ENCODE measurements at regions not wholly inside any gene's neighbourhood (a gene's known extent, or its start where the extent isn't known, plus 50 kb on each side); places are given as distances from the start of the nearest gene placed in this dataset.

GRCh38 chr11:38950867-38951266, 2352.8 kb upstream of the RAG2 start:
- Mint-ChIP-seq H3K4me3 (no peak overlapping the region), H3K36me3 (no peaks in the 10 kb centered on the region), H3K27ac (no peak overlapping the region), H3K9me3 (no peaks in the 10 kb centered on the region), H3K4me1 (ENCODE audit: unreplicated experiment) (peaks cover 4% of the 10 kb centered on the region), H3K27me3 (no peaks in the 10 kb centered on the region)
- DNase-seq (ENCODE audit: extremely low spot score, unreplicated experiment), result no peak
- TF ChIP-seq CTCF (conservative IDR thresholded peaks at IDR 0.05), result no peak

GRCh38 chr11:38948392-38948791, 2350.4 kb upstream of the RAG2 start:
- Mint-ChIP-seq H3K9me3 (no peaks in the 10 kb centered on the region), H3K4me1 (ENCODE audit: unreplicated experiment) (peaks cover 4% of the 10 kb centered on the region), H3K4me3 (no peak overlapping the region), H3K27ac (no peak overlapping the region), H3K27me3 (no peaks in the 10 kb centered on the region), H3K36me3 (no peaks in the 10 kb centered on the region)
- no peak for TF ChIP-seq CTCF (conservative IDR thresholded peaks at IDR 0.05)
- no peak for DNase-seq (ENCODE audit: extremely low spot score, unreplicated experiment)

GRCh38 chr11:38937709-38938108, 2339.7 kb upstream of the RAG2 start:
- no peak for TF ChIP-seq CTCF (conservative IDR thresholded peaks at IDR 0.05)
- DNase-seq (ENCODE audit: extremely low spot score, unreplicated experiment), result no peak

GRCh38 chr11:38935941-38936340, 2337.9 kb upstream of the RAG2 start:
- DNase-seq (ENCODE audit: extremely low spot score, unreplicated experiment), result no peak
- no peaks in the 10 kb centered on the region for H3K27me3 Mint-ChIP-seq
- no peak overlapping the region for H3K4me3 Mint-ChIP-seq
- H3K27ac Mint-ChIP-seq, result no peak overlapping the region
- H3K9me3 Mint-ChIP-seq, result peaks cover 5% of the 10 kb centered on the region
- H3K36me3 Mint-ChIP-seq, result no peaks in the 10 kb centered on the region
- no peak for TF ChIP-seq CTCF (conservative IDR thresholded peaks at IDR 0.05)
- no peaks in the 10 kb centered on the region for H3K4me1 Mint-ChIP-seq (ENCODE audit: unreplicated experiment)

More at GRCh38 chr11:38937709-38938108, 2339.7 kb upstream of the RAG2 start:
- no peaks in the 10 kb centered on the region for H3K27me3 Mint-ChIP-seq
- no peaks in the 10 kb centered on the region for H3K4me1 Mint-ChIP-seq (ENCODE audit: unreplicated experiment)
- no peaks in the 10 kb centered on the region for H3K36me3 Mint-ChIP-seq
- H3K9me3 Mint-ChIP-seq, result no peaks in the 10 kb centered on the region
- H3K4me3 Mint-ChIP-seq, result no peak overlapping the region
- no peak overlapping the region for H3K27ac Mint-ChIP-seq

- H3K27ac Mint-ChIP-seq, result no peak overlapping the region
These were observed 2330.0 kb upstream of the RAG2 start for GRCh38 chr11:38927993-38928392.

More at GRCh38 chr11:38927993-38928392, 2330.0 kb upstream of the RAG2 start:
- DNase-seq (ENCODE audit: extremely low spot score, unreplicated experiment), result no peak
- Mint-ChIP-seq H3K4me1 (ENCODE audit: unreplicated experiment) (peaks cover 4% of the 10 kb centered on the region), H3K9me3 (peaks cover 7% of the 10 kb centered on the region), H3K36me3 (no peaks in the 10 kb centered on the region), H3K27me3 (no peaks in the 10 kb centered on the region), H3K4me3 (no peak overlapping the region)
- no peak for TF ChIP-seq CTCF (conservative IDR thresholded peaks at IDR 0.05)
